HuH-7 (cell line): ENCODE measurements at regions not wholly inside any gene's neighbourhood (a gene's known extent, or its start where the extent isn't known, plus 50 kb on each side); places are given as distances from the start of the nearest gene placed in this dataset.
"Not testable (repeated sequence)": the region's sequence is repeated elsewhere in the genome, so short reads cannot be mapped to it uniquely, and the experiment has no call there.

Source experiments
- DNase-seq: peaks from one replicate; pipeline ENCODE4 v3.0.0; 2011; ENCODE audit warnings: low spot score

GRCh38 chr14:40367717-40368116, 935.5 kb upstream of the FBXO33 start:
- no peak for DNase-seq

- no peak for DNase-seq
Measured at GRCh38 chr14:40365305-40365704, 933.1 kb upstream of the FBXO33 start.

GRCh38 chr14:40362856-40363255, 930.6 kb upstream of the FBXO33 start:
- DNase-seq, result no peak

GRCh38 chr14:40354754-40355153, 922.5 kb upstream of the FBXO33 start:
- DNase-seq, result no peak

DNA sequence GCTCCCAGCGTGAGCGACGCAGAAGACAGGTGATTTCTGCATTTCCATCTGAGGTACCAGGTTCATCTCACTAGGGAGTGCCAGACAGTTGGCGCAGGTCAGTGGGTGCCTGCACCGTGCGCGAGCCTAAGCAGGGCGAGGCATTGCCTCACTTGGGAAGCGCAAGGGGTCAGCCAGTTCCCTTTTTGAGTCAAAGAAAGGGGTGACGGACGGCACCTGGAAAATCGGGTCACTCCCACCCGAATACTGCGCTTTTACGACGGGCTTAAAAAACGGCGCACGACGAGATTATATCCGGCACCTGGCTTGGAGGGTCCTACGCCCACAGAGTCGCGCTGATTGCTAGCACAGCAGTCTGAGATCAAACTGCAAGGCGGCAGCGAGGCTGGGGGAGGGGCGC, 915.9 kb upstream of the FBXO33 start:
- DNase-seq, result not testable (repeated sequence)

- DNase-seq, result no peak
Measured at GRCh38 chr14:40347675-40348074, 915.4 kb upstream of the FBXO33 start.

DNA sequence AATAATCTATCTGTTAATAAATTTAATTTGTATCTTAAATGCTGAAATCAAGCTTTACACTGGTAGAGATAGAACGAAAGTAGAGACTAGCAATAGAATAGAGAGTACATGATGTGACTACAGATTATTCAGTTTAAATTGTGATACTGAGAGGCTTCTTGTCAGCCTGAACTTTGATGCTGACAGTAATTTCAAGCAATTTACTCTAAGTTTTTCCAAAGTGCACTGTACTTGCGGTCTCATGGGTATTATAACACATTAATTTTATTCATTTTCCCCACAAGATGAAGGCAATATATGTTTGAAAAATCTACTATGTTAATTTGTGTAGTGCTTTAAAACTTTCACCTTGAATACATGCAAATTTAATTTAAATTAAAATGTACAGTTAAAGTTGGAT, 914.0 kb upstream of the FBXO33 start:
- DNase-seq, result no peak

DNA sequence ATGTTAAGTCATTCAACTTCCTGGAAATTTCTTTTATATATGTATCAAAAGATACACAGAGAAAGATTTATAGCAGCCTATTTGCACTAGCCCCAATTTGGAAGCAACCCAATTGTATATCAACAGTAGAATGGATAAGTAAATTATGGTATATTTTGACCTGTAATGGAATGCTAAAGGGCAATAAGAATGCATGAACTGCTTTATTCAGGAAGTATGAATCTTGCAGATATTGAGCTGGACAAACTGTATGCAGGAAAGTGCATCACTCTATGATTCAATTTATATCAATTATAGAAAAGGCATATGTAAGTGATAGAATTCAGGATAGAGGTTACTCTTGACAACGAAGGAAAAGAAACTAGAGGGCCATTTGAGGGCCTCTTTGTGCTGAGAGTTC, 913.1 kb upstream of the FBXO33 start:
- DNase-seq, result no peak

- DNase-seq, result no peak
Measured at GRCh38 chr14:40340708-40341107, 908.5 kb upstream of the FBXO33 start.

- no peak for DNase-seq
Measured at GRCh38 chr14:40336846-40337245, 904.6 kb upstream of the FBXO33 start.

DNA sequence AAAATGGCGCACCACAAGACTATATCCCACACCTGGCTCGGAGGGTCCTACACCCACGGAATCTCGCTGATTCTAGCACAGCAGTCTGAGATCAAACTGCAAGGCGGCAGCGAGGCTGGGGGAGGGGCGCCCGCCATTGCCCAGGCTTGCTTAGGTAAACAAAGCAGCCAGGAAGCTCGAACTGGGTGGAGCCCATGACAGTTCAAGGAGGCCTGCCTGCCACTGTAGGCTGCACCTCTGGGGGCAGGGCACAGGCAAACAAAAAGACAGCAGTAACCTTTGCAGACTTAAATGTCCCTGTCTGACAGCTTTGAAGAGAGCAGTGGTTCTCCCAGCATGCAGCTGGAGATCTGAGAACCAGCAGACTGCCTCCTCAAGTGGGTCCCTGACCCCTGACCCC, 894.3 kb upstream of the FBXO33 start:
- DNase-seq, result not testable (repeated sequence)

DNA sequence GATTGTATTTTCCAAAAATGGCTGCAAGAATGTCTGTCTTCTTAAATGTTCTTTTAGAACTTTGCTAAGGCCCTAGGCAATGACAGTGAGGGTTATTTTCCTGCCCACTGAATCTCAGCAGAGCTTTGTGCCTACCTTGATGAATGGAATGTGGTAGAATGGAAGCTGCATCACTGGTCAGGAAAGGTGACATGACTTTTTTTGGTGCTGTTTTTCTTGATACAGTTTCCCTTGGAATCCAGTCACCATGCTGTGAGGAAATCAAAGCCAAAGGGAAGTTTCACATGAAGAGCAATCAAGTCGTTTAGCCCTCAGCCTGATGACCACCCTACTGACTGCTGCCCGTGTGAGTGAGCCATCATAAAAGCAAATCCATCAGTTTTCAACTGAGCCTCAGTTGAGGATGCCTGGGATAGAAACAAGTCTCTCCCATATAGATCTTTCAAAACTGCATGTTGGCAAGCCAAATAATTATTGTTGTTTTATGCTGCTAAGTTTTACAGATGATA, 886.0 kb upstream of the FBXO33 start:
- no peak for DNase-seq

DNA sequence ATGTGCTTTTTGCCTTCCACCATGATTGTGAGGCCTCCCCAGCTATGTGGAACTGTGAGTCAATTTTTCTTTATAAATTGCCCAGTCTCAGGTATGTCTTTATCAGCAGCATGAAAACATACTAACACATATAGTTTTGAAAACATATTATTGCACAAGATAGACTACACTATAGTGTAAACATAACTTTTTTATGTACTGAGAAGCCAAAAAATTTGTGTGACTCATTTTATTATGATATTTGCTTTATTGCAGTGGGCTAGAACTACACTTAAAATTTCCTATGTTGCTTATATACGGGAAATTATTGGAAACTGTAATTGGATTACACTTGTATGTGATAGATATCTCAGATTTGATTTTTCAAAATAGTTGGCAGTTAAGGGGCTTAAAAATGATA, 885.5 kb upstream of the FBXO33 start:
- no peak for DNase-seq

- DNase-seq, result no peak
Measured at GRCh38 chr14:40312296-40312695, 880.1 kb upstream of the FBXO33 start.

GRCh38 chr14:40309124-40309523, 876.9 kb upstream of the FBXO33 start:
- no peak for DNase-seq

- no peak for DNase-seq
Measured at GRCh38 chr14:40308240-40308639, 876.0 kb upstream of the FBXO33 start.

- DNase-seq, result no peak
Measured at GRCh38 chr14:40296821-40297220, 864.6 kb upstream of the FBXO33 start.

GRCh38 chr14:40292664-40293063, 860.4 kb upstream of the FBXO33 start:
- DNase-seq, result no peak

DNA sequence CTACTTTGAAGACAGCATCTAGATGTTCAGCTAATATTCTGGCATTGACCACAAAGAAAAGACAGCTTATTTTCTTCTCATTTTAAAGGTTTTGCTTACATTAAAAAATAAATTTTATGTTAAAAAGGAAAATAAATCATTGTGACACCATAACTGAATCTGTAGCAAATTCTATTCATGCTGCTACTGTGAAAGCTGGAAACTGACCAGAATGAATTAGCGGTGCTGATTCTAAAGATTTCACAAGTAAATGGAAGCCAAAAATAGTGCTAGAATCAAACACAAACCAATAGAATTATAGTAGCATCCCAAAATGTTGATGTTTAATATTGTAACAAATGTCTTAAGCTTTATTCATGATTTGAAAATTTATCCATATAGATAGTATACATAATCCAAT, 850.0 kb upstream of the FBXO33 start:
- no peak for DNase-seq

DNA sequence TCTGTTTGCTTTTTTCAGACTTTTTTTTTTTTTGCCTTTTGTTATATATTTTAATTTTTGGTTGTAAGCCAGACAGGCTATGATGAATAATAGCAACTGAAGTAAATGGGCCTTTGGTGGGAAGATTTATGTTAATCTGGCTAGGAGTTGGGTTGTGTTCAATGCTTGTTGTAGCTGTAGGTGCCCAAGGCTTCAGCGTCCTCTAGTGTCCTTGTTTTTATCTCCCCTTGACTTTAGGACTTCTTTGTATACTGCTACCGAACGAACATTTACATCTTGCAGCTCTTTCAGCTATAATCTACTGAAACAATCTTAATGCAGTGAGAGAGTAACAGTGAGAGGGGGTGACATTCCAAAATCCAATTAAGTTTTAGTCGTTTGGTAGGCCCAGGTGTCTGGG, 848.4 kb upstream of the FBXO33 start:
- no peak for DNase-seq

DNA sequence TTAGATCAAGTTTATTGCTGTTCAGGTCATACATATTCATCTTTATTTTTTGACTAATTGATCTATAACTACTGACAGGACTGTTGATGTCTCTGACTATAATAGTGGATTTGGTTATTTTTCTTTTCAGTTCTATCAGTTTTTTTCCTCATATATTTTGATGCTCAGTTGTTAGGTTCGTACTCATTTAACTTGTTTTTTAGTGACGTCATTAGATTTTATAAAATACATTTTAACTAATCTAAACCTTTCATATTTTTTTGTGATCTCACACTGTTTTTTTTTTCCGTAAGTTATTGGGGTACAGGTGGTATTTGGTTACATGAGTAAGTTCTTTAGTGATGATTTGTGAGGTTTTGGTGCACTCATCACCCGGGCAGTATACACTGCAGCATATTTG, 841.2 kb upstream of the FBXO33 start:
- DNase-seq, result no peak

GRCh38 chr14:40271480-40271879, 839.2 kb upstream of the FBXO33 start:
- DNase-seq, result no peak

DNA sequence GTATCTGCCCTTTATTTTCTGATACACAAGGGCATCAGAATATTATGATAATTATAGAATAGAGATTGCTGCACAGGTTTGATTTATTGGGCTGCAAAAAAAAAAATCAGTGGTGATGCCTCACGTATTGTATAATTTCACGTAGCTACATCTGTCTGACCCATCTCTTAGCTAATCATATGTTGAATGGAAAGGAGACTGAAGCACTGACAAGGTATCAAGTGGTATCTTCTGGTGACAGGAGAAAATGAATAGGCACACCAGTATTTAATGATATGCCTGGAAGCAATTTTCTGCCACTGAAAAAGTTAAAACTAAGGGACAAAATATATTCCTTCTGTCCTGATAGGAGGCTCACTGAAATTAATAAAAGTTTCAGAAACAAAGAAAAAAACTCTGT, 837.2 kb upstream of the FBXO33 start:
- DNase-seq, result no peak

GRCh38 chr14:40268236-40268635, 836.0 kb upstream of the FBXO33 start:
- DNase-seq, result no peak

DNA sequence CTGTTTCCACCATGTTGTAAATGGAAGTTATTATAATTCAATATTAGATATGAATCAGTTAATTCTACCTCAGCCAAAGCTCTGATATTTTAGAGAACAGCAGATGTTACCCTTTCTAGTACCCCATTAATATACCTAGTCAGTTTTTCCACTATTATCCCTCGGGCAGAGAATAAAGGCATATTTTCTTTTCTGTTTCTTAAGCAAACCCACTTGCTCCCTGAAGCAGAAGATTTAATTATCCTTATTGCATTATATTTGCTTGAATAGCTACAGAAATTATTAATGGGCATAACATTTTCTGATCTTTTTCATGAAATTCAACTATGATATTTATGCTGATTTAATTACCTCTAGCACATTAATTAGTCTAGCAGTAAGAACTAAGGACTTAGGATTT, 832.9 kb upstream of the FBXO33 start:
- DNase-seq, result no peak
